ENCODE measurements at regions not wholly inside any gene's neighbourhood (a gene's known extent, or its start where the extent isn't known, plus 50 kb on each side); places are given as distances from the start of the nearest gene placed in this dataset.

DNA sequence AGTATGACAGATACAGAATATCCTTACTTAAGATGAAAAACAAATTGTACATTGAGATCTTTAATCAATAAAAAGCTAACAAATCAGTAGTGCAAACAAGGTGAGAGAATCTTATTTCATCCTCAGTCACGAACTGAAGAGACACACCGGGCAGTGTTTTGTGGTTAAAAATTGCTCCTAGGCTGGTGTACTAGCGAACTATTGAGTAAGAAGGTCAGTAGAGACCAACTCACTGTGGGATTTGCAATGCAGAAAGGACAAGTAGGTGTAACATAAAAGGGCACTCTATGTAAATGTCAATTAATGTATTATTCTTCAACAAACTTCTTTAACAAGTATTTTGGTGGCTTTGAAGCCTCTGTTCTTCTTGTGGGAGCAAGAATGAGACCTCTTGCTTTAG is 260.2 kb upstream of the PPARGC1A start:
- TF ChIP-seq, protein P1, sequence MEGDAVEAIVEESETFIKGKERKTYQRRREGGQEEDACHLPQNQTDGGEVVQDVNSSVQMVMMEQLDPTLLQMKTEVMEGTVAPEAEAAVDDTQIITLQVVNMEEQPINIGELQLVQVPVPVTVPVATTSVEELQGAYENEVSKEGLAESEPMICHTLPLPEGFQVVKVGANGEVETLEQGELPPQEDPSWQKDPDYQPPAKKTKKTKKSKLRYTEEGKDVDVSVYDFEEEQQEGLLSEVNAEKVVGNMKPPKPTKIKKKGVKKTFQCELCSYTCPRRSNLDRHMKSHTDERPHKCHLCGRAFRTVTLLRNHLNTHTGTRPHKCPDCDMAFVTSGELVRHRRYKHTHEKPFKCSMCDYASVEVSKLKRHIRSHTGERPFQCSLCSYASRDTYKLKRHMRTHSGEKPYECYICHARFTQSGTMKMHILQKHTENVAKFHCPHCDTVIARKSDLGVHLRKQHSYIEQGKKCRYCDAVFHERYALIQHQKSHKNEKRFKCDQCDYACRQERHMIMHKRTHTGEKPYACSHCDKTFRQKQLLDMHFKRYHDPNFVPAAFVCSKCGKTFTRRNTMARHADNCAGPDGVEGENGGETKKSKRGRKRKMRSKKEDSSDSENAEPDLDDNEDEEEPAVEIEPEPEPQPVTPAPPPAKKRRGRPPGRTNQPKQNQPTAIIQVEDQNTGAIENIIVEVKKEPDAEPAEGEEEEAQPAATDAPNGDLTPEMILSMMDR (conservative IDR thresholded peaks at IDR 0.05; ENCODE audit: low read depth, low read length), result no peak
- H3K4me3 ChIP-seq (ENCODE audit: low read depth, low read length), result no peak overlapping the region
- no peak for DNase-seq (ENCODE audit: low read depth)

DNA sequence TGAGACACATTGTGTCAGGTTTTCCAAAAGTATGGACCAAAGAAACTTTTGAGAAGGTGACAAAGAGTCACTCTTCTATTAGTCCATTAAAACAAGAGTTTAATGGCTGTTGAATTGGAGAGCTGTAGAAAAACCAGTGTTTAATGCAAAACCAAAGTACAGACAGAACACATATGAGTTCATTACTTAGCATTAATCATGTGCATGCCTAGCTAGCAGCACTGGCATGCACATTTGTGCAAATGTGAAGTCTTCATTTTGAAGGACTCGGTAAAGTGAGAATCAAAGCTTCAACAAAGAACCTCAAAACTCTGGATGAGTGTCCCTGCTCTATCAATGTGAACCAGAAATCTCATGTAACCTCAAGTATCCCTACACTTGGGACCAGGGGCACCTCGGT is 256.3 kb upstream of the PPARGC1A start:
- no peak overlapping the region for H3K4me3 ChIP-seq (ENCODE audit: low read depth, low read length)
- TF ChIP-seq, protein P1 (conservative IDR thresholded peaks at IDR 0.05; ENCODE audit: low read depth, low read length), result no peak
- no peak for DNase-seq (ENCODE audit: low read depth)

DNA sequence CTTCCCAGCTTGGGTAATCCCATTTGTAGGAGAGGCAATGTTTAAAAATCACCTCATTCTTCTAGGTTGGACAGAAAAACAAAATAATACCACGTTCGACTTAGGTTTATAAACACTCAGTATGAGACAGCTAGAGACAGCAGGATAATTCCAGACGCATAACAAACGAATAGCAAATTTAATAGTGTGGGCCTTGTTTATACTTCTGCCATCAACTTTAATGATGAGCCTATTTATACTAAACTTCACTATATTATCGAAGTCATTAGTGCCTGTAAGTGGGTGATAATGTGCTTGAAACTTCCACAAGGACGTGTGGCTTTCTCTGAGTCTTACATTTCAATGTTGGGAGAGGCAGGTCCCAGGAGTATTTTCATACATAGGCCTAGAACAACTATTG is 255.7 kb upstream of the PPARGC1A start:
- no peak overlapping the region for H3K4me3 ChIP-seq (ENCODE audit: low read depth, low read length)
- DNase-seq (ENCODE audit: low read depth), result no peak
- TF ChIP-seq, protein P1 (conservative IDR thresholded peaks at IDR 0.05; ENCODE audit: low read depth, low read length), result no peak

DNA sequence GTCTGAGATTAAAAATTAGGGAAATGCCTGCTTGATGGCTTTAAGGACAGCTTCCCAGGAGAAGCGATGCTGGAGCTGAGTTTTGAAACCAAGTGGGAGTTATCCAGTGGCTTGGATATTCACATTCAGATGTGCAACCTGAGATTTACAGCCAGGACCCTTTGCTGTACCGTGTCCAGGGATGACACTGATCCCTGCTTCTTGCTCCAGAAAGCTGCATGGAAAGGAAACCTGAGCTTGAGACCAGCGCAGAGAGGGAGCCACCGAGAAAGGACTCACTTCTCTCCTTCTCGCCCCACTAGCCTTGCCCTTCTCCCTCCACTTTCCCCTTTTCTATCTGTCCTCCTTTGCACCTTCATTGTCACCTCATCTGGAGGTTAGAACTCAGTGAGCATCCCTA is 254.5 kb upstream of the PPARGC1A start:
- TF ChIP-seq, protein P1 (conservative IDR thresholded peaks at IDR 0.05; ENCODE audit: low read depth, low read length), result no peak
- no peak for DNase-seq (ENCODE audit: low read depth)
- H3K4me3 ChIP-seq (ENCODE audit: low read depth, low read length), result no peak overlapping the region

DNA sequence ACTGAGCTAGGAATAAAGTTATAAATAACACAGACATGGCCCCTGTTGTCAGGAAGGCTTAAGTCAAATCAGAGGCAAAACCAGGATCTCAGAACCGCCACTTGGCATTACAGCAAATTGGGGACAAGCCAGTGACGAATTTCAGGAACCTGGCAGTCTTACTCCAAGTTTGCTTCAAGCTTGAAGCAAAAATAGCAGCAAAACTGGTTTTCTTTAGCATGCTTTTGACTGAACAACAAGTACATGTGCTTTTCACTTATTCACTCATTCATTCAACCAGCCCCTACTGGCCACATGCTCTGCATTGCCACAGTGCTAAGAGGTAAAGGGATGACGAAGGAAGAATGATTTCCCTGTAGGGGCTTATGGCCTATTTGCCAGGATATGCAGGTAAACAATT is 253.9 kb upstream of the PPARGC1A start:
- H3K4me3 ChIP-seq (ENCODE audit: low read depth, low read length), result no peak overlapping the region
- DNase-seq (ENCODE audit: low read depth), result no peak
- TF ChIP-seq, protein P1 (conservative IDR thresholded peaks at IDR 0.05; ENCODE audit: low read depth, low read length), result no peak

DNA sequence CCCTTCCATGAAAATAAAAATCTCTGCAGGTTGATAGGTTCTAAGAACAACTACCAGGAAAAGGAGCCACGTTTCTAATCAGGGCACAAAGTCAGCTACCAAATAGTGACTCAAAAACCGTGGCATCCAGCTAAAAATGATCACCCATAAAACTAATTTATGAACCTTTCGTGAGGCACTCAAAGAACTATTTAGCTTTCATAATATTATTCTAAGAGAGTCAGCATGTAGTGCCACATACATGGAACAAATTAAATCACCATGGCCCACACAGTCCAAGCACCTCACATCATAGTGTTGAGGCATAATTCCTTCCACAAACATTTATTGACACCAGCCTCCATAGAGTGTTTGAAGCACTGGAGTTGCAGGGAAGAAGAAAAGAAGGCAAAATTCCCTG is 252.0 kb upstream of the PPARGC1A start:
- no peak overlapping the region for H3K4me3 ChIP-seq (ENCODE audit: low read depth, low read length)
- TF ChIP-seq, protein P1 (conservative IDR thresholded peaks at IDR 0.05; ENCODE audit: low read depth, low read length), result no peak
- DNase-seq (ENCODE audit: low read depth), result no peak

DNA sequence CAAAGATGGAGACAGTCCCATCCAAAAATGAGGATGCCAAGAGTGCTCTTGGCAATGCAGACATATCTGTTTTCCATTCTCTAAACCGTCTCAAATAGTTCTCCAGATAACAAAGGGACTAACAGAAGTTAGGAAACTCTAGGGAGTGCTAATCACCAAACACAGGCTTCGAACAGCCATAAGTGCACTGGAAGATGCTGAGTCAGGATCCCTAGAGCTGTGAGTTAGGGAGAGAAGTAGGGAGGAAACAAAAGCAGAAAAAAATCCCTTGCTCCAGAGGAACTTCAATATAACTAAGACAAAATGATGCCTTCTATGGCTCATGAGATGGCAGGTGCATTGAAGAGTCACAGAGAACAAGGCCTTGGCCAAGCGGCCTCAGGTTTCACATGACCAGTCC is 251.0 kb upstream of the PPARGC1A start:
- TF ChIP-seq, protein P1 (conservative IDR thresholded peaks at IDR 0.05; ENCODE audit: low read depth, low read length), result no peak
- DNase-seq (ENCODE audit: low read depth), result no peak
- H3K4me3 ChIP-seq (ENCODE audit: low read depth, low read length), result no peak overlapping the region

All from choroid plexus epithelial cell (primary cell).